Urinary bladder (tissue), 3 donors: ENCODE measurements at regions not wholly inside any gene's neighbourhood (a gene's known extent, or its start where the extent isn't known, plus 50 kb on each side); places are given as distances from the start of the nearest gene placed in this dataset.

Source experiments
- DNase-seq: peaks from one replicate; pipeline ENCODE4 v3.0.0-alpha.2; 2015; ENCODE audit errors: extremely low spot score
- H3K27ac ChIP-seq: one replicate; pipeline ENCODE4 v1.5.1; 2013; ENCODE audit warnings: low read depth, mild to moderate bottlenecking, moderate library complexity
- H3K36me3 ChIP-seq: one replicate; pipeline ENCODE4 v1.6.1; 2013; ENCODE audit warnings: mild to moderate bottlenecking, moderate library complexity; ENCODE audit not compliant: insufficient read depth
- H3K4me1 ChIP-seq: one replicate; pipeline ENCODE4 v1.6.1; 2013; ENCODE audit warnings: mild to moderate bottlenecking, moderate library complexity; ENCODE audit not compliant: insufficient read depth
- H3K4me3 ChIP-seq: one replicate; pipeline ENCODE4 v1.5.1; 2013; ENCODE audit warnings: low read depth, low read length
- WGBS: extraction: QIAGEN DNeasy Blood & Tissue Kit; methylation state at CpG from one replicate; pipeline ENCODE4 v1.1.7; 2013; 5-methylcytosine and 5-hydroxymethylcytosine counted together
- donor health status: healthy with polysubstance abuse.
- donor health status: healthy.

GRCh38 chr13:39870197-39870747, 214.8 kb downstream of the COG6 start:
- DNase-seq, result no peak
- H3K4me1 ChIP-seq, result no peaks in the 10 kb centered on the region
- no peaks in the 10 kb centered on the region for H3K36me3 ChIP-seq
- 61% methylated on average over 2 of the region's 2 CpGs for whole genome bisulfite sequencing
- H3K4me3 ChIP-seq, result no peak overlapping the region
- H3K27ac ChIP-seq, result no peak overlapping the region

DNA sequence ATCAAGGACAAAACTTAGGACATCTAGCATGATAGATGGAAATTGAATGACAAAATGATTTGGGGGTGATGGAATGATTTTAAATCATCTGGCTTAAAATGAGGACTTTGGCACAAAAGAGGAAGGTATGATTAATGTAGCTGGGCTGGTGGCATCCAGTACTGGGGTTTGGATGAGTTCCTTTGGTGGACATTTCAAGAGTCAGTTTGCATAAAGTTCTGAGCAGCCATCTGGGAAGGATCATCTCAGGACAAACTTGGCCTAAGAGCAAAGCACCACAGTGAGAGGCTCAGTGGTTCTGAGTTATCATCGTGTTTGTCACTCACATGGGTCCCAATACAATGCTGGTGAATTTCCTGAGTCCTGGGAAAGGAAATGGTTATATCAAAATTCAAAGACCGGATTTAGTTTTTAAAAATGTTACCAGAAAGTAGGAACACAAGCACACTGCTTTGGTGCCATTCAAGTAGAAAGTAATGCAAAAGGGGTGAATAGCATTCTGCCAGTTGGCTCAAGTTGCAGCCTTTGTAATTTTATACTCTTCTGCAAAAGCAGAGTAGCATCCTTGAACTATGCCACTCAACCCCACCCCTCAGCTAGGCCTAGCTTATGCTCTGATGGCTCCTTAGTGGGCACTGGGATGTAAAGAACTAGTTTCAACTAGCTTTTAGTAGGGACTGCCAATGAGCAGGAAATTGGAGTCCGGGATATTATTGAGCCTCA, 219.0 kb downstream of the COG6 start:
- no peaks in the 10 kb centered on the region for H3K4me1 ChIP-seq
- no peak for DNase-seq
- H3K27ac ChIP-seq, result no peak overlapping the region
- 58% methylated on average over 3 of the region's 3 CpGs for WGBS
- no peak overlapping the region for H3K4me3 ChIP-seq
- H3K36me3 ChIP-seq, result no peaks in the 10 kb centered on the region

DNA sequence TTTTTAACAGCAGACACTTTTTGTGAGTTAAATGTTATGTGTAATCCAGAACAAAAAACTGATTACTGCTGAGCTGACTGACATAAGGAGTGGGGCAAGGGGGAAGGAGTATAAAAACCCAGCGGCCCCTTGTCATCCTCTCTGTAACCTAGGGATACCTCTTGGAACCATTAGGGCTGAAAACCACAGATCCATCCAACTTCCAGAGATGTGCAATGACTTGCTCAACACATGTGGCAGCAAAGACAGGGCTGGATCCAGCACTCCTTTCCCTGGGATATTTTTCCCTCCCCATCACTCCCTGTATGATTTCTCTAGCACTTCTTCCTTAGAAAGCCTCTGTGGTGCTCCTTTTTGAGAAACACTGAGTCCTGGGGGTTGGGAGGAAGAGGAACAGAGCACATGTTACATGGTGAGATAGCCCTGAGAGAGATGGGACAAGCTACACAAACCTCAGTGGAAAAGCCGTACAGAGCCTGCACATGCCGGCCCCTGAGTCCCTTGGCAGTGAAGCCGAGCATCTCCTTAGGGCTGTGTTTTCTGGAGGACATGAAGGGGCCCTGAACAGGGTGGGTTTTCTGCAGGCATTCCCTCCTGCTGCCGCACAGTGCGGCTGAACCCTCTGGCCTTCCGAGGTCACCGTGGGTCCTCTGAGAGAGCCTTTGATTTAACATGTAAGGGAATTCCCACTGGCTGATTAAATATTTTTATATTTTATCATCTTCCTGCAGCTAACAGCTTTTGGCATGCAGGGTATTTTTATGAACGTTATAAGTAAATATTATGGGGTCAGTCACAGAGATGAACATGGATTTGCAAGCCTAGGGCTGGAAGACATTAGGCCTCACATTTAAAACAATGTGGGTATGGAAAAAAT, 219.9 kb downstream of the COG6 start:
- Histone ChIP-seq H3K4me3 (no peak overlapping the region), H3K36me3 (no peaks in the 10 kb centered on the region), H3K27ac (no peak overlapping the region), H3K4me1 (no peaks in the 10 kb centered on the region)
- no peak for DNase-seq
- WGBS, result 32% methylated on average over 9 of the region's 9 CpGs

DNA sequence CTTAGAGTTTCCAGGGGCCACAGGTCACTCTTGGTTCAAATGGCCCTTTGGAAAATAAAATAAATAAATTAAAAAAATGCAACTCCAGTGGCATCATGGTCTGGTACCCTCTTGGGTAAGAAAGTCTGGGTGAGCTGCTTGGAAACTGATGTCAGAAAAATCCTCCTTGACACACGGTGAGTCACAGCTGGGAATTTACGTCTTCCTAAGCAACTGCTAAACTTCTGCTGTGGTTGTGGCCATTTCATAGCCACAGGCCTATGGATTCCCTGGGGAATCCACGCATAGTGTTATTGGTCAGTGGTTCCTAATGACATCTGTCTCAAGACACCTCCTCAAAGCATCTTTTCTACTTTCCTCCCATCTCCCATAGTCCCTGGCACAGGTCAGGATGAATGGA, 220.8 kb downstream of the COG6 start:
- Histone ChIP-seq H3K36me3 (no peaks in the 10 kb centered on the region), H3K4me3 (no peak overlapping the region), H3K27ac (no peak overlapping the region), H3K4me1 (no peaks in the 10 kb centered on the region)
- 68% methylated on average over 3 of the region's 3 CpGs for WGBS
- no peak for DNase-seq

- no peak for DNase-seq
- Histone ChIP-seq H3K36me3 (no peaks in the 10 kb centered on the region), H3K27ac (no peak overlapping the region), H3K4me1 (no peaks in the 10 kb centered on the region), H3K4me3 (no peak overlapping the region)
- WGBS, result 52% methylated on average over 5 of the region's 5 CpGs
Measured at GRCh38 chr13:39877134-39877533, 221.7 kb downstream of the COG6 start.

DNA sequence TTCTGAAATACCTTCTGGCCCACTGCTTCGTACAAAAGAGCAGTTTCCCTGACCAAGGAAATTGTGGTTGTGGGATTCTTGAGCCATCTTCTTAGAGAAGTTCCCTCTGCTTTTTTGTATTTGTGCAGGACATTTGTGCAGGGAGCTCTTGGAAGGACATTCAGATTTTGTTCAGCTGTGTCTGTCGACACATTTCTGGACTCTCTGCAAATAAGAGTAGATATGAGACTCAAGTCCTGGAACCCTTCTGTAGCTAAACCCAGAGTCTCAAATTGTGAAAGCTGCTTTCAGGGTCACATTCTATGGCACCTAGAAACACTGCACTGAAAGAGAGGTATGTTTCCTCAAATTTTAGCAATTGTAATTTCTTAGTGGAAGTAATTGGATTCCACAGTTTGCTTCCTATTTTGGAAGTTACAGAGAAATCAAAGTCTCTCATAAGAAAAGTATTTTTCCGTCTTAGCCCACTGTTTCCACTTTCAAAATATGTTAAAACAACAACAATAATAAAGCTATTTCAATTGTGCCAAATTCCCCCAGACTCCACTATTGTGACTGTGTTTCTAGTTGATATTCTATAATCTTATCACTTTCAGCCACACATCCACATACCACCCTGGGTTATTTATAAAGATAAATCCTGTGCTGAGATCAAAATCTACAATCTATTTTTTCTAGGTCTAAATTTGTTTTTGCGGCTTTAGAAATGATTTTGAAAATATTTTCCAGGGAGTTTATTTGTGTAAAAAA, 224.0 kb downstream of the COG6 start:
- no peak overlapping the region for H3K27ac ChIP-seq
- H3K4me1 ChIP-seq, result no peaks in the 10 kb centered on the region
- 45% methylated on average over 4 of the region's 4 CpGs for WGBS
- H3K36me3 ChIP-seq, result no peaks in the 10 kb centered on the region
- H3K4me3 ChIP-seq, result no peak overlapping the region
- DNase-seq, result no peak

DNA sequence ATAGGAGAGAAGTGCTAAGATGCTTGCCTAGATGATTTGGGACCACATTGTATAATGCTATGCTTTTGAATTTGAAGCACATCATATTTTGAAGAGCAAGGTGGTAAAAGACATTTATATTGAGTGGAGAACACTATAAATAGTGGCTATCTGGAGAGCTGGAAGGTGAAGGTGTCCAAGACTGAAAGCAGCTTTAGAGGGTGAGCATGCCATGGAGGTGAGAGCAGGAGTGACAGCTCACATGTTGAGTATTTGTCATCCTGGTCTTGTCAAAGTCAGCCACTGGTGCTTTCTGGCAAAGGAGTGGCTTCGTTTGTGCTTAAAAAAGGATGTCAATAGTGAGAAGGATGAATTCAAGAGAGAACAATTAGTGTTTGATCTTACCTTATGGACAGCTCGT, 225.9 kb downstream of the COG6 start:
- Histone ChIP-seq H3K36me3 (no peaks in the 10 kb centered on the region), H3K27ac (no peak overlapping the region), H3K4me3 (no peak overlapping the region), H3K4me1 (no peaks in the 10 kb centered on the region)
- WGBS, result 76% methylated on average over 2 of the region's 2 CpGs
- no peak for DNase-seq

DNA sequence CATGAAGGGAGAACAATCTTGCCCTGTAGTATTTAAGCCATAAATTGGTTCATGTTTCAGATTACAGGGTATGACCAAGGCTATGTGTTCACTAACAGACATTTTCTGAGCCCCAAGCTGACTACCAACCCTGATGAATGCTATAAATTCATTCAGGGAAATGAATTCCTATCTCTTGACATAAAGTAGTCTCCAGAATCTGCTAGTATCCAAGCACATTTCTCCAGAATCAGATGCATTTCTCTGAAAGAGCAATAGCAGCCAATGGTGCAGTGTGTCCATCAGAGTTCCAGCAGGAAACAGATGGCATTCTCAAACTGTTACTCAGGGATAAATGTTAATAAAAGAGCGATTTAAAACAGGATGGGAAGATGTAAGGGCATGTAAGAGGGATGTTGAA, 226.4 kb downstream of the COG6 start:
- Histone ChIP-seq H3K36me3 (no peaks in the 10 kb centered on the region), H3K27ac (no peak overlapping the region), H3K4me3 (no peak overlapping the region), H3K4me1 (no peaks in the 10 kb centered on the region)
- DNase-seq, result no peak
- 67% methylated on average over 1 of the region's 1 CpG for WGBS

DNA sequence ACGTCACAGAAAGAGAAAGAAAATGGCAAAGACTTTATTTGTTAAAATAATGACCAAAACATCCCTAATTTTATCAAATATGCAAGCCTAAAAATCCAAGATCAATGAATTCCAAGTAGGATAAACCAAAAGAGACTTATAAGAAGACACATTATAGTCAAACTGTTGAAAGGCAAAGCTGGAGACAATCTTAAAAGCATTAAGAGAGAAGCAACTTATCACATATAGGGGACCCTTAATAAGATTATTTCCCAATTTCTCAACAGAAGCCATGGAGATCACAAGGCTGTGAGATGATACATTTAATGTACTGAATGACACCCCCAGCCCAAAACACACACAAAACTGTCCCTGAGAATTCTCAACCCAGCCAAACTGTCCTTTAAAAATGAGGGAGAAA, 228.7 kb downstream of the COG6 start:
- H3K4me3 ChIP-seq, result no peak overlapping the region
- no peaks in the 10 kb centered on the region for H3K36me3 ChIP-seq
- no peak for DNase-seq
- H3K4me1 ChIP-seq, result no peaks in the 10 kb centered on the region
- H3K27ac ChIP-seq, result no peak overlapping the region
- 90% methylated on average over 1 of the region's 1 CpG for WGBS

DNA sequence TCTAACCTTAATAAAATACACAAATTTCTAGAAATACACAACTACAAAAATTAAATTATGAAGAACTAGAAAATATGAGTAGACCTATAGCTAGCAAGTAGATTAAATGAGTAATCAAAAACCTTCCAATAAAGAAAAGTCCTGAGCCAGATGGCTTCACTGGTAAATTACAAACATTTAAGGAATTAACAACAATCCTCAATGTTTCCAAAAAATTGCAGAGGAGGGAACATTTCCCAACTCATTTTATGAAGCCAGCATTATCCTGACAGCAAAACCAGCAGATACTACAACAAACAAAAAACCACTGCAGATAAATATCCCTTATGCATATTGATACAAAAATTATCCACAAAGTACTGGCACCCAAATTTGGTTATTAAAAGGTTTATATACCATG, 230.9 kb downstream of the COG6 start:
- Histone ChIP-seq H3K27ac (no peak overlapping the region), H3K4me3 (no peak overlapping the region), H3K4me1 (no peaks in the 10 kb centered on the region), H3K36me3 (no peaks in the 10 kb centered on the region)
- DNase-seq, result no peak

- DNase-seq, result no peak
- no peak overlapping the region for H3K27ac ChIP-seq
- no peaks in the 10 kb centered on the region for H3K36me3 ChIP-seq
- H3K4me3 ChIP-seq, result no peak overlapping the region
- no peaks in the 10 kb centered on the region for H3K4me1 ChIP-seq
- WGBS, result 22% methylated on average over 2 of the region's 2 CpGs
Measured at GRCh38 chr13:39887387-39887786, 231.9 kb downstream of the COG6 start.

GRCh38 chr13:39888865-39889810, 233.7 kb downstream of the COG6 start:
- Histone ChIP-seq H3K4me3 (no peak overlapping the region), H3K4me1 (no peaks in the 10 kb centered on the region), H3K27ac (no peak overlapping the region), H3K36me3 (no peaks in the 10 kb centered on the region)
- 56% methylated on average over 4 of the region's 4 CpGs for WGBS
- DNase-seq, result no peak

GRCh38 chr13:39890537-39890936, 235.1 kb downstream of the COG6 start:
- H3K27ac ChIP-seq, result no peak overlapping the region
- H3K4me3 ChIP-seq, result no peak overlapping the region
- no peak for DNase-seq
- 74% methylated on average over 4 of the region's 4 CpGs for WGBS
- H3K36me3 ChIP-seq, result no peaks in the 10 kb centered on the region
- no peaks in the 10 kb centered on the region for H3K4me1 ChIP-seq
